WTC11 (cell line): ENCODE measurements at regions not wholly inside any gene's neighbourhood (a gene's known extent, or its start where the extent isn't known, plus 50 kb on each side); places are given as distances from the start of the nearest gene placed in this dataset.

Experiments
- ATF1 ChIP-seq: sonication (generic); formaldehyde crosslinking; IDR thresholded peaks from 2 replicates; pipeline ENCODE4 v1.8.1; 2023; ENCODE audit warnings: mild to moderate bottlenecking, moderate library complexity, missing genetic modification reagents
- CBFB ChIP-seq: sonication (generic); formaldehyde crosslinking; IDR thresholded peaks from 2 replicates; pipeline ENCODE4 v1.8.1; 2022; ENCODE audit warnings: mild to moderate bottlenecking, low read depth, missing genetic modification reagents
- CREB1 ChIP-seq: sonication (generic); formaldehyde crosslinking; IDR thresholded peaks from 2 replicates; pipeline ENCODE4 v1.8.0; 2023; ENCODE audit warnings: mild to moderate bottlenecking, missing genetic modification reagents
- CTCF ChIP-seq: fragments of 200-600 bp; IDR thresholded peaks from 2 replicates; pipeline ENCODE4 v1.8.0; 2022; ENCODE audit warnings: antibody characterized with exemption
- E2F1 ChIP-seq: sonication (generic); formaldehyde crosslinking; IDR thresholded peaks from 2 replicates; pipeline ENCODE4 v1.8.0; 2022; ENCODE audit warnings: mild to moderate bottlenecking, missing genetic modification reagents
- GABPB1 ChIP-seq: sonication (generic); formaldehyde crosslinking; IDR thresholded peaks from 2 replicates; pipeline ENCODE4 v1.8.1; 2023; ENCODE audit warnings: mild to moderate bottlenecking, missing genetic modification reagents
- MAX ChIP-seq: sonication (generic); formaldehyde crosslinking; IDR thresholded peaks from 2 replicates; pipeline ENCODE4 v1.8.0; 2022; ENCODE audit warnings: mild to moderate bottlenecking, missing genetic modification reagents
- TEAD4 ChIP-seq: sonication (generic); formaldehyde crosslinking; IDR thresholded peaks from 2 replicates; pipeline ENCODE4 v1.8.0; 2022; ENCODE audit warnings: mild to moderate bottlenecking, missing genetic modification reagents
- ZBTB21 ChIP-seq: sonication (generic); formaldehyde crosslinking; IDR thresholded peaks from 2 replicates; pipeline ENCODE4 v1.8.1; 2023; ENCODE audit warnings: mild to moderate bottlenecking, missing genetic modification reagents, borderline replicate concordance
- ZNF425 ChIP-seq: fragments of 250-450 bp; sonication (Bioruptor Pico); conservative IDR thresholded peaks from 2 replicates; pipeline ENCODE4 v1.9.0; 2021; ENCODE audit warnings: mild to moderate bottlenecking

GRCh38 chr1:229025576-229025975 lies 245.3 kb upstream of the RAB4A start:
- no peak for TF ChIP-seq ZNF425
- no peak for TF ChIP-seq CTCF
- no peak for TF ChIP-seq CBFB (CRISPR knock-in tag)
- TF ChIP-seq TEAD4 (CRISPR knock-in tag): no peak
- TF ChIP-seq ATF1: no peak
- no peak for TF ChIP-seq GABPB1 (CRISPR knock-in tag)
- no peak for TF ChIP-seq MAX (CRISPR knock-in tag)
- no peak for TF ChIP-seq ZBTB21 (CRISPR knock-in tag)
- no peak for TF ChIP-seq E2F1 (CRISPR knock-in tag)
- no peak for TF ChIP-seq CREB1 (CRISPR knock-in tag)
